IPS-NIHi7 (cell line): ENCODE measurements at regions not wholly inside any gene's neighbourhood (a gene's known extent, or its start where the extent isn't known, plus 50 kb on each side); places are given as distances from the start of the nearest gene placed in this dataset.
A peak's percentile ranks its signal among the peaks of the same experiment; 100 is the strongest.

Experiments
- DNase-seq: peaks from one replicate; pipeline ENCODE4 v3.0.0; 2012; ENCODE audit warnings: mixed read lengths; ENCODE audit errors: extremely low spot score

DNA sequence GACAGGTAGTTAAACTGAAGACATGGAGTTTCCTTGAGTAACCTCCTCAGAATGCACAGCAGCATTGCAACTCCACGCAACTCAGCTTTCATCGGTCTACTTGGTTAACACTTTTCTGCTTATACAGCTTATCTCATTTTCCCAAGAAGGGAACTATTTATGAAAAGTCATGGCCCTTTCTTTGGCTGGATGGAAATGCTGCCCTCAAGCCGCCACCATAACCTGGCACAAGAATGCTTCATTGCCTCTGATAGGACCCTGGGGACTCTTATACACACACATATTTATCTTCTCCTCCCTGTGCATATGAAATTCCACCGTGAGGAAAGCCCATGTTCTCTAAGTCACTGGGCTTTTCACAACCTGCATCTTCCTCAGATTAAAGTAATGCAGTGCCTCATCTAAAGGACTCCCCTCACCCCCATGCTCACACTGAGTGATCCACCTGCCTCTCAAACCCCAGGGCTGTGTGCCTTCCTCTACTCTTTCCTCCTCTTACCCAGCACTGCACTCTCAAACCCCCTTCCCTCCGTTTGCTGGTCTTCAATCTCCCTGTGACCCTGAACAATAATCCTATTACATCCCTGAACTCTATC, 192.0 kb upstream of the HNRNPA3 start:
- DNase-seq = no peak

DNA sequence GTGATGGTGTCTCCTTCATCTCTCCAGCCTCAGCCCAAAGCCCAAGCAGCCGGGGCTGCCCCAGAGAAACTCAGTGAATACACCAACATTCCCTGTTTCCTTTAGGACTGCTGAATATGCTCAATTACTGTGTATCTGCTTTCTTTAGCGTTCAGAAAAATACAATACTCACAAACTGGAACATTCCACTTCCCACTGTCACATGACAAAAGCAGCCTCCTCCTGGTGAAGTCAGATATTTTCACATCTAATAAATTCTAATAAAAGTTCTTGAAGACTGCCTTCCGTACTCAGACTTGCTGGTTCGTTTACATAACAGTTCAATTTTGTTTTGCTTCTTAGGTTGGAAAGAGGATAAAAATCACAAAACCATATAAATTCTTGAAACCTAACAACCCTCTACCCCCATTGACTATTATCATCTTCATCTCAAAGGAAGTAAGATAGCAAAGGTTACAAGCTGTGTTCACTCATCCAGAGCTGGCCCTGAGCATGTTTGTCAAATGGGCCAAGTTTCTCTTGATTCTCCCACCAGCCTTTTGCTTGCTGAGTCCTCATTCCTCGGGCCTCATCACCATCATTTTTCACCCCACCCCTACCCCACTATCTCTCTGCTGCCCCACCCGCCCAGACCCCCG, 190.8 kb upstream of the HNRNPA3 start:
- DNase-seq = no peak

DNA sequence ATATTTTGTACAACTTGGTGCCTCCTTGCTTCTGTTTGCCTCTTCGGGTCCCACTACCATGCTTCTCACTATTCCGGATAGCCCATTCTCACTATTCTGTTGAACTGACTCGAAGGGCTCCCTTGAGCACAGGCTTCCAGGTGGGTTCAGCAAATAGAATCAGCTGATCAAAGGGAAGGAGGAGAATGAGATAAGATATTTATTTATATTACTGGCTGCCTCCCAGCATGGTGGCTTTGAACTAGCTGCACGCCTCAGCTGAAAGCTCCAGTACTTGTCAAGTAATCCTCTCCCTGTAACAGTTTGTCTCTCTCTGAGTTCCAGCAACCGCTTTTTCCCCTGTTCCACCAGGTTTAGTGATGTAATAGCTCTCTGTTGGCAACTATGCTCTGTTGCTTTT, 187.8 kb upstream of the HNRNPA3 start:
- no peak for DNase-seq

DNA sequence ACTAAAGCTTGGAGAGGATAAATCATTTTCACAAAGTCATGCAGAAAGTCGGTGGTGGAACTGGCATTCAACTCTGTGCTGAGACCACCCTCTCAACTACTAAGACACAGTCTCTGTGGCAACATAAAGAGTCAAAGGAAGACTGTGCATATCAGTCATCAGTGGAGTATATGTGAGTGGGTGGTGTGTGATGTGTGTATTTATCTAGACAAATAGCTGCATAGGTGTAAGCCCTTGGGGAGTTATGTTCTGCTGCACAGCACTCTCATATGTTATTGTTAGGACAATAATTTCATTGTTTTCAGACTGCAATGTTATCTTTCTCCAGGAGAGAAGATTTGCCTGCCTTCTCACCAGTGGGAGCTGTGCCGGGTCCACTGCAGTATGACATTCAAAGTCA, 186.3 kb upstream of the HNRNPA3 start:
- DNase-seq = no peak

DNA sequence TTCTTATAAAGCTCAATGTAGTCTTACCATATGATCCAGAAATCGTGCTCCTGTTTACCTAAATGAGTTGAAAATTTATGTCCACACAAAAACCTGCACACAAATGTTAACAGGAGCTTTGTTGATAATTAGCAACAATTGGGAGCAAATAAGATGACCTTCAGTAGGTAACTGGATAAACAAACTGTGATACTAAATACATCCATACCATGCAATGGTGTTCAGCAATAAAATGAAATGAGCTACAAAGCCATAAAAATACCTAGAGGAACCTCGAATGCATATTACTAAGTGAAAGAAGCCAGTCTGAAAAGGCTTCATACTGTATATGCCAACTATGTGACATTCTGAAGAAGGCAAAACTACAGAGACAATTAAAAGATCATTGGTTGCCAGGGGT, 185.6 kb upstream of the HNRNPA3 start:
- no peak for DNase-seq

DNA sequence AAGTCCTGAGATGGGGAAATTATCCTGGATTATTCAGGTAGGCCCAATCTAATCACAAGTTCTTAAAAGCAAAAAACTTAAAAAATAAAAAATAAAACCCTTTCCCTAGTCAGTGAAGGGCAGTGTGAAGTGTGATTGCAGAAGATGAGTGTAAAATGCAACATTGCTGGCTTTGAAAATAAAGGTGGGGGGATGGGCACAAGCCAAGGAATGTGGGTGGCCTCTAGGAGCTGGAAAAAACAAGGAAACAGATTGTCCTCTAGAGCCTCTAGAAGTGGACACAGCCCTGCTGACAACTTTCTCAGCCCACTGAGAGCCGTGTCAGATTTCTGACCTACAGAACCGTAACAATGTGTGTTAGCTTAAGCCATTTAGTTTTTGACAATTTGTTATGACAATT, 184.3 kb upstream of the HNRNPA3 start:
- DNase-seq = no peak

DNA sequence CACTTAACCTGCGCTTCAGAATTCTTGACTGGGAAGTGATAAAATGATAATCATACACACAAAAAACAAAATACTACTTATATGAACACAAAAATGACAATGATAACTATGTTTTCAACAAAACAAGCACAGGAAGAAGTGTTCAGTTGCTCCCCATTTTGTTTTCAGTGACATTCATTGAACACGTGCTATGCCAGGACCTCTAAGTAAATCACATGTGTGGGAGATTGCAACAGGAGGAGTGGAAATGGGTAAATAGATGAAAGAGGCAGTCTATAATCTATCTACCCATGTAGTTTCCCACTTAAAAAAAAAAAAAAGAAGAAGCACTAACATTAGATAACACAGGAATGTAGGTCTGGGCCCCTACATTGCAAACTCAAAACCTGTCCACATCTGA, 183.5 kb upstream of the HNRNPA3 start:
- no peak for DNase-seq

DNA sequence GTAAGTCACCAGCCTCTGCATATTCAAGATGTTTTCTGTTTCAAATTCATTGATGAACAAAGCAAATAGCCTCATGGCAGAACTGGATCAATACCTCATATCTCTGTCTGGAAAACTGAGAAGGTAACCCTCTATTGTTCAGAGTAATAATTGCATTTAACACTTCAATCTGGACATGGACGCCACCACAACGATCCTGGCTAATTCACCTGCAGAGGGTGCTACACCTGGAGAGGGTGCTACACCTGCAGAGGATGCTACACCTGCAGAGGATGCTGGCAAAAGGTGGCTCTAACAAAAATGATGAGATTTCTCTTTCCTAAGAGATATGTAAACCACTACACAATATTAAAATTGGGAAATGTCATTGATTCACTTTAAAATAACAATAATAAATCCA, 183.1 kb upstream of the HNRNPA3 start:
- DNase-seq = peak; percentile 59

DNA sequence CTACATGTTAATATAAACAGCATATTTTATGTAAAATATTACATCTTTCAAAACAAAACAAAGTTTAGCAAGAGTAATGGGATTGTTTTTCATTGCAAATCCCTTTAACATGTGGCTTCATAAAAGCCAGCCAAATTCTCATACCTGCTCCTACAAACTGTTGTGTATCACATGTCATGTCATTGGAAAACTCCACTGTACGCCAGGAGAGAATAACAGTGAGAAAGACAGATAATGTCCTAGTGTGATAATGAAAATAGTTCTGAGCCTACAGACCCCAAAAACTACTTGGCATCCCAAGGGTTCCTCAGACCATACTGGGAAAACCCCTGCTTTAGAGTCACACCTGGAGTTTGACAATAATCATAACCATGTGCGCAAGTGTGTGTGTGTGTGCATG, 182.7 kb upstream of the HNRNPA3 start:
- no peak for DNase-seq

DNA sequence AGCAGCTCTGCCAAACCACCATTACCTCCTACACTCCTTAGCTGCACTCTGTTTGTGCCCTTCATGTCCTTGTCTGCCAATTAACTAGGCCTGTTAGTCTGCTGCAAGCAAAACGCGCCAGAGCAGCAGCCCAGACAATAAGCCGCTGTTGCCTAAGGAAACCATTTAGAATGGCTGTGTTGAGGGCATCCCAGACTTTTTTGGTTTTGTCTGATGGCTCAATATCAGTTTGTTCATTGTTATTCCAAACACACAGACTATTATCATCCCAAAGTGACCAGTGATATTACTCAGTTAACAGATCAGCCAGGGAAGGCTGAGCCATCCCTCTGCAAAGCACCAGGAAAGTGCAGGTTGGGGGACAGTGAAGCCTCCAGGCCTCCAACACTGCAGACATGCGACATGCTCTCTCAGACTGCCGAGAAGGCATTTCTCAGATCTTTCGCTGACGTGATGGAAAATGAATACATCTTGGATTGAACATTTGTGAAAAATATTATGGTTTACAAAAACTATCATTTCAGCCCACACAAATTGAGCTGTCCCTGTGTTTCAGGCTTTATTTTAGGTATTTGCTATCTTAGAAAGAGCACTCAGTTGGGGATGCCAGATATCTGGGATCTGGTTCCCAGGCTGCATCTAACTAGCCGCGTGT, 182.0 kb upstream of the HNRNPA3 start:
- no peak for DNase-seq

DNA sequence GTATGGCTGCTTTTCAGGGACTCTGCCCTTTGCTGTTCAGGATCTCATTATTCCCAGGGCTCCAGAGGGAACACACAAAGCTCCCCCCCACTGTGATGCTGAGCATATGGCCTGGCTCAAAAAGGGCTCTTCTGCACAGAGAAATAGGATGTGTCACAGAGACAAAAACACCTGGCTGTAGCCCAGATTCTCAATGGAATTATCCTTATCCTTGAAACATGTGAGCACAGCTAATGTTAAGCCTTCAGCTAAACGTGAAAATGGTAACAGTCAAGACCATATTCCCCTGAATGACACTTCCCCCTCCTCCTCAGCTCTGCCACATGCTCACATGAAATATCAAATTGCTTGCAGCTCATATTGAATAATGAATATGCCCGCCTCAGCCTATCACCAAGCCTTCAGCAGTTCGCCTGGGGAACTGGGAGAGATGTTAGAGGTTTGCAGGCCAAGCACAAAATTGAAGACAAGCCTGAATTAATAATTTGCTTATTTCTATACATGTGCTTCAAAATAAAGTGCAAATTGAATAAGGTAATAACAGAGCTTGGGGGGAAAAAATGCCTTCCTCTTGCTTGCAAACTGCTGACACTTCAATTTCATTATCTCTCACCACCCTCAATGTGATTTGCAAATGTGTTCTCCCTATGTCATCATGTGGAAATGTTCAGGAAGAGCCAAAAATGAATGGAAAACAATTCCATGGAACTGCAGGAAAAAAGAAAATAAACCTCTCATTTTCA, 181.0 kb upstream of the HNRNPA3 start:
- DNase-seq = no peak

DNA sequence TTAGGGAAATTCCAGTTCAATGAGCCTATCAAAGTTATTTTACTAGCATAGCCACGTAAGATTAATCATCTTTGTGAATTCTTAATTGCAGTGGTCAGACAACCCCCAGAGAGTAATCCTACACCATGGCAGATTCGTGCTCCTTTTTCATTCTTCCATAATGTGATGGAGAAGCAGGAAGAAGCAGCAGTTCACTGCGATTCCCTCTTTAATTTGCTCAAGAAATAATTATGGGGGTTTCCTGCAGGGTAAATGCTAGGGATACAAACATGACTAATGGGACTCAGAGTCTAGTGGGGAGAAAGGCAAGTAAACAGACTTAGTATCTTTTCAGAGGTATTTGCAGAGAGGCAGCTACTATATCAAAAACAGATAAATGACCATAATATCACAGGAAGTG, 175.8 kb upstream of the HNRNPA3 start:
- DNase-seq = no peak

DNA sequence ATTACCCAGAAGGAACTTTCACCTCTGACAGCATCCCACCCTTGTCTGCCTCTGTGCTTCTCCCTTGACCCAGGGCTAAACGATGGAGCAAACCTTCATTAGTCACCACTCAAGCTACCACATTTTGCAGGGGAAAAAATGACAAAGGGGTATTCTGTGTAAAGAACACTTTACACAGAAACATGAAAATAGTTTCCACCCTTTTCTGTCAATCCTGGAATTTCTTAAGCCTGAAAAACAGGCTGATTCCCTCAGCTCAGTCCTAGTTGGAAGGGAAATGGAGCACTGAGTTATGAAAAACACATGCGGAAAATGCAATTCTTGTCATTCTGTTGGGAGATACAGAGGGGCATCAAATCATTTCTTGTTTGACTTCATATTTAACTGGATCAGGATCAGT, 175.0 kb upstream of the HNRNPA3 start:
- no peak for DNase-seq

DNA sequence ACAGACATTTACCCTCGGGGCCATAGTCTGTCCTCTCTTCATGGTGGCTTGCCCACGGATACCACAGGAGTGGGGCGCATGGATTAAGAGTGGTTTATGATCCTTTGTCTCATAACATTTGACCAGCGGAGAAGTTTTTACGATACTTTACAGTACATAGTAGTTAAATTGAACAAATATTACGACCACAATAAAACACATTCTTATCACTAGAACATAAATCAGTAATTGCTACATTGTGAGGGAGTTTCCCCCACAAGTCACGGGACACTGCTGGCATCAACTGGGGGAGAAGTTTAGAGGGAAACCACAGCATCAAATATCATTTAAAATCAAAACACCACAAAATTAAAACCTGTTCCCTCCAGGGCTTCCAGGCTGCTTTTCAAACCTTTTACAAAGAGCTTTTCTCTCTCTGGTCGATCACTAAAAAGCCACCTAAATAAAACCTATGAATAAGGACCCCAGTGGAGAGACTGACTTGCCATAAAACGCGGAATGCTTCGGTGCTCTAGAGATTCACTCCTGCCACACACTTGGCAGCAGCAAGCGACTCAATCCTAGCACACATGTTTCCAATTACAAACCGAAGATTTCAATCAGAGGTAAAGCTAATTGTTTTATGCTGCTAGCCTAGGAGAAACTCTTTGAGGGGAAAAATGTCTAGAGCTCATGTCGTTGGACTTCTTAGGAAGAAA, 173.7 kb upstream of the HNRNPA3 start:
- no peak for DNase-seq

DNA sequence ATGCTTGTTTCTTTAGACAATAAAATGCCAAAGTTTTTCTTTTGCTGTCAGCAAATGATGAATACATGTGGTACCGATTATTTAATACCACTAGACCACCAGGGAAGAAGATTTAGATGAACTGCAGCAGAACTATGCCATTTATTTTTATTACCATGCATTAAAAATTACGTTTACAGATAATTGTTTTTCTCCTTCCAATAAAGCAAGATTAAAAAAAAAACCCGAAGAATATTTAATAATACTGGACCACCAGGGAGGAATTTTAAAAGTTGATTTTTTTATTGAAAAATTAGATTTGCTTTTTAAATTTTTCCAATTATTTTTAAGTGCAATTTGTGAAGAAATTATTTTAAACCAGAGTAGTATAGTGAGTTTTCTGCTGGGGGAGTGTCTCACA, 170.3 kb upstream of the HNRNPA3 start:
- no peak for DNase-seq

DNA sequence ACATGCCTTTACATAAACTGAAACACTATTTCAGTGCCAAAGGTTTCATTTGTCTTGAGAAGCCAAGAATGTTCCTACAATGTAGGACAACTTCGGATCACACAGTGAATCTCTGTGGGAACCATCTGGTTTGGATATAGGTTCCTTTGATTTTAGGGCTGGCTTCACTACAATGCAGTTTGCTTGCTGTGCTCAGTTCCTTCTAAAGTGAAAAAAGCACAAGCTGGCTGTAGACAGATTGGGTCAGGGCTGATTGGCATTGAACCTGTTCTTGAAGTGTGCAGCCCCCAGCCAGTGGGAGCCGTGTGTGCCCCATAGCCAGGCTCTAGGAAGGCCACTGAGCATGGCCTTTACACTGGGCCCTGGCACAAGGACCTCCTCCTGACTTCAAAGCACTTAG, 167.9 kb upstream of the HNRNPA3 start:
- no peak for DNase-seq

DNA sequence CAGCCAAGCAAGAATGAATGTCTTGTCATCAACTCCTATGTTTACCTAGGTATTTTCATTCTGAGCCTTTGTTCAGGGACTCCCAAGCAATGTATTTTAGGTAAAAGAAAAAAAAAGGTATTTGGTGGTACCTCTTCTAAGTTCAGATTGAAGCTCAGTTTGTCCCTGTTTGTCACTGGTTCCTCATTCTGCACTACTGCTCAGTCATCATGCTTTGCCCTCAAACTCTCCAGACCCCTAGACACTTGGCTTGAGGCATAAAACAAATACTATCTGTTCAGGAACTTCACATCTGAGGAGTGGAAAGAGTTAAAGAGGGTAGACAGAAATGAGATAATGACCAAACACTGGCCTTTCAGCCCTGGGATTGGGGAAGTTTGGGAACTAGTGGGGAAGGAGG, 163.6 kb upstream of the HNRNPA3 start:
- DNase-seq = no peak

DNA sequence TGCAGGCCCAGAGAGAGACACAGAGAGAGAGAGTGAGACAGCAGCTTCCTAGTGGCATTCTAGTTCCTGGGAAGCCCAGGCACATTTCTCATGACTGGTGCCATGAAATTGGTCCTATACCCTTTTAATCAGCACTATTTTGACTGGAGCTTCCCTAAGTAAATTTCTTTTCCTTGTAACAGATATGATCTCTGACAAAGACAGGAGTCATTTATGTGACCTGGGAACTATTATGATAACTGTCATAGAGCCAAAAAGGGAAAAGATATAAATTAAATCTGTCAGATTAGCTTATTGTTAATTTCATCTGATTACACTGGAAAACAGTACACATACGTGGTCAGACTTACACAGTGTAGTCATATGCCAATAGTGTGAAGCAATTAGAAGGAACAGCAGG, 161.3 kb upstream of the HNRNPA3 start:
- DNase-seq = no peak

DNA sequence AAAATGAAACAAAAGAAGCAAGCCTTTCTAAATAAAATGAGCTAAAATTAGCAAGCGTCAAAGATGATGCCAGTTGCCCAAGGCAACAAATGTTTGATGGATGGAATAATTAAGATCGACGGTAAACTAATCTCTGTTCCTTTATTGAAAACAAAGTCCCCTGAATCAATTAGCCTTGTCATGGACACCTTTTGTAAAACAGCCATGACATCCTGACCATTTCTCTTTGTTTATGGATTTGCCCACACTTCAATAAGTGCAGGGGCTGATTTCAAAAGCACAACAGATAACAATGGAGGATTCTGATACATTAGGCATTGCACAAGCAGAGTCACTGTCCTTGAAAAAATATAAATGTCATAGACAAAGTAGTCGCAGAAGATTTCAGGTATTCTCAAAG, 160.1 kb upstream of the HNRNPA3 start:
- DNase-seq = no peak

DNA sequence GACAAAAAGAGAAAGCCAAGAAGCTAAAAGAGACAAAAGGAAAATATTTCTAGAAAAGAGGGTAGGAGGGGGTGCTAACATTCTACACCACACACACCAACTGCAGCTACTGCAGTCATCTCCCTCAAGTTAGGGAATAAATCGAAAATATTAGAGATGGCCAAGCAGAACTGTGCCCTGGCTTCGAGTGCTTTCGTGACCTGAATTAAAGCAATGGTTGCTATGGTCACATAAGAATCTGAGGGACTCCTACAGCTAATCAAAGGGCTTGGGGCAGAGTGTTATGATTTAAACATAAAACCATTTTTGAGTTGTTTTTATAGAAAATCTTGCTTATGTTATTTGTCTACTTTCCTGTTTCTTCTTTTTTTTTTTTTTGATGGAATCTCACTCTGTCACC, 159.6 kb upstream of the HNRNPA3 start:
- DNase-seq = no peak

DNA sequence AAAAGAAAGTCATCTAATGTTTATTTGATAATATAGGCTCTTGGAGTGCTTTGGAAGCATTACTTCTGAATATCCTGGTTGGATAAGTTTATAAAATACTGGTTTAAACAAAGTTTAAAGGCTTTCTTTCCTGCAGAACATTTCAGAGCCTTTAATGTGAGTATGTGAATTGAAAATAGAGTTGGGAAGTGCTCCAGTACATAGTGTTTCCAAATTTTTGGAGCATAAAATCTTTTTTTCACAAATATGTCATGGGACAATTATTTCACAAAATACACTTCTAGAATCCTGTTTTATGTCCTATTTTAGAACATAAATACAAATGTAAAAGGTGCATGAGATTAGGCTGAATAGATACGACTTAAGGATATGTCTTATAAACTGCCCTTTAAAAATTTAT, 158.9 kb upstream of the HNRNPA3 start:
- DNase-seq = no peak

DNA sequence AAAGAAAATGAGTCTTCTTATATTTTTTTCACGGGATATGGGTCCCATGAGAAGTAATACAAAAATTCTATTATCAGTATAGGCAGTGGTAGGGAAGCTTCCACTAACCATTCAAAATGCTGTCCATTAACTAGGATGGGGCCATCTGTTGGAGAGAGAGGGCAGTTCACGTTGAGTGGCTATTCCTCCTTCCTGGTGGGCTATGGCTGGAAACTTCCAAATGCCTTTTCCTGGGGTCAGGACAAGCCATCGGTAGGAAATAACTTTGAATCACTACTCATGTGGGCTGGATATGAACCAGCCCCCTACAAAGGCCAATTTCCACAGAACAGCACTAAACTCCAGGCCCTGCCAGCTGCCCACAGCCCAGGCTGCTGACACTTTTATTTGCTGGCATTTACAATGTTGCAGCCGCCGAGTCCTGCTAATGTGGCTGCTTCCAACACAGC, 156.1 kb upstream of the HNRNPA3 start:
- DNase-seq = peak; percentile 67
